Fibroblast of lung (primary cell): ENCODE measurements at regions not wholly inside any gene's neighbourhood (a gene's known extent, or its start where the extent isn't known, plus 50 kb on each side); places are given as distances from the start of the nearest gene placed in this dataset.

ENCODE experiments used
- DNase-seq, 2 donors: peaks; one replicate each; pipeline versions ENCODE4 v3.0.0 to v3.0.0-alpha.2; 2010; ENCODE audit warnings: low read depth in 2 of 2
- H2AFZ ChIP-seq: 2 replicates; pipeline ENCODE4 v1.5.1; 2012; ENCODE audit warnings: low read length, control low read depth, inconsistent platforms
- H3K27ac ChIP-seq: 2 replicates; pipeline ENCODE4 v1.5.1; 2011; ENCODE audit warnings: low read length, control low read depth; ENCODE audit not compliant: insufficient read depth
- H3K27me3 ChIP-seq: 2 replicates; pipeline ENCODE4 v1.5.1; 2011; ENCODE audit warnings: mild to moderate bottlenecking, low read length; ENCODE audit not compliant: control insufficient read depth, insufficient read depth
- H3K36me3 ChIP-seq: 2 replicates; pipeline ENCODE4 v1.5.1; 2011; ENCODE audit warnings: low read length; ENCODE audit not compliant: control insufficient read depth, insufficient read depth
- H3K4me1 ChIP-seq: 2 replicates; pipeline ENCODE4 v1.5.1; 2011; ENCODE audit warnings: low read length; ENCODE audit not compliant: control insufficient read depth, insufficient read depth; ENCODE audit errors: extremely low read depth
- H3K4me2 ChIP-seq: 2 replicates; pipeline ENCODE4 v1.5.1; 2011; ENCODE audit warnings: low read length, control low read depth; ENCODE audit not compliant: insufficient read depth; ENCODE audit errors: extremely low read depth
- H3K4me3 ChIP-seq, 4 experiments: fragments of 200-600 bp in 1 of 4; sonication (generic) in 1 of 4; replicated peaks in 1 of 4; 2 replicates each; pipeline ENCODE4 v1.5.1; 2011 to 2016; ENCODE audit warnings: low read length in 4 of 4, low read depth in 3 of 4, mild to moderate bottlenecking in 3 of 4, control low read depth in 2 of 4, inconsistent platforms in 1 of 4, mixed read lengths in 1 of 4; ENCODE audit not compliant: insufficient read depth in 1 of 4; ENCODE audit errors: control extremely low read depth in 1 of 4
- H3K79me2 ChIP-seq: 2 replicates; pipeline ENCODE4 v1.5.1; 2012; ENCODE audit warnings: mild to moderate bottlenecking, low read length, inconsistent platforms; ENCODE audit not compliant: control insufficient read depth, insufficient read depth
- H3K9ac ChIP-seq: 2 replicates; pipeline ENCODE4 v1.5.1; 2011; ENCODE audit warnings: mild to moderate bottlenecking, low read length, control low read depth; ENCODE audit not compliant: insufficient read depth
- H3K9me3 ChIP-seq: 2 replicates; pipeline ENCODE4 v1.5.1; 2012; ENCODE audit warnings: low read depth, low read length; ENCODE audit not compliant: control insufficient read depth, insufficient read depth
- H4K20me1 ChIP-seq: 2 replicates; pipeline ENCODE4 v1.5.1; 2011; ENCODE audit warnings: low read length; ENCODE audit not compliant: control insufficient read depth, insufficient read depth; ENCODE audit errors: extremely low read depth
- CTCF ChIP-seq, 2 donors: IDR thresholded peaks in 1 of 2; conservative IDR thresholded peaks in 1 of 2; 1 replicate in 1 of 2; 2 replicates in 1 of 2; pipeline ENCODE4 v1.5.1; 2011 to 2012; ENCODE audit warnings: low read length in 2 of 2, control low read depth in 1 of 2, inconsistent platforms in 1 of 2, low read depth in 1 of 2, mild to moderate bottlenecking in 1 of 2
- EZH2 ChIP-seq: IDR thresholded peaks from 2 replicates; pipeline ENCODE4 v1.5.1; 2012; ENCODE audit warnings: low read length, control low read depth, mild to moderate bottlenecking; ENCODE audit errors: missing control alignments

DNA sequence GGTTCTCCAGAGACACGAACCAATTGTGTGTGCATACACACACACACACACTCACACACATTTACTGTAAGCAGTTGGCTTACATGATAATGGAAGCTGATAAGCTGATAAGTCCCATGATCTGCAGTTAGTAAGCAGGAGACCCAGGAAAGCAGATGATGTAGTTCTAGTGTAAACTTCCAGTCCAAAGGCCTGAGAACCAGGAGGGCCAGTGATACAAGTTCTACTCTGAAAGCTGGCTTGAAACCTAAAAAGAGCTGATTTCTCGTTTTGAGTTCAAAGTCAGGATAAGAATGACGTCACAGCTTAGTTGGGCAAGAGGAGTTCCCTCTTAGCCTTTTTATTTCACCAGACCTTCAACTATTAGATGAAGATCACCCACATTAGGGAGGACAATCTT lies 558.8 kb upstream of the PIK3C3 start:
- no peaks in the 10 kb centered on the region for H3K79me2 ChIP-seq
- no peaks in the 10 kb centered on the region for H4K20me1 ChIP-seq
- H3K9ac ChIP-seq = no peak overlapping the region
- no peaks in the 10 kb centered on the region for H3K27me3 ChIP-seq
- no peak for DNase-seq
- H3K36me3 ChIP-seq = no peaks in the 10 kb centered on the region
- H3K27ac ChIP-seq = no peak overlapping the region
- H2AFZ ChIP-seq = no peak overlapping the region
- H3K4me3 ChIP-seq = no peak overlapping the region
- TF ChIP-seq CTCF (conservative IDR thresholded peaks at IDR 0.05 in 1 of 2, IDR thresholded peaks at IDR 0.05 in 1 of 2; ENCODE audit: low read depth in 1 of 2, low read length in 2 of 2) = no peak
- TF ChIP-seq EZH2 = no peak
- H3K4me2 ChIP-seq = no peak overlapping the region
- no peaks in the 10 kb centered on the region for H3K9me3 ChIP-seq
- H3K4me1 ChIP-seq = no peaks in the 10 kb centered on the region

DNA sequence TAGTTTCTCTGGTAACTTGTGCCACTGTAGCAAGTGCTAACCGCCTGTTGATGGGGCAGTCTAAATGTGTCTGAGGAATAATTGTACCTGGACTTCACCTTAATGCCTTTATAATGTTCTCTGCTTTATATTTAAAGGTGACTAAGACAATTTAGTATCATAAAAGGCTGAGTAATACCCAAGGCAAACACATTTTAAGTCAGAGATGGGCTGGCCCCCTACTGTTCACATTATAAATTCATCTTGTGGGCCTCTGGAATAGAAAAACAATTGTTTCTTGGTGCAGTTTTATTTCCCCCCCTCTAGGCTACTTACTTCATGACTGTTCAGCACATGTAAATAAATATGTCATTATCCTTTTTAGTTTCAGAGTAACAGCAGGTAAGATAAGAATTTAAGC lies 559.3 kb upstream of the PIK3C3 start:
- H2AFZ ChIP-seq = no peak overlapping the region
- H3K36me3 ChIP-seq = no peaks in the 10 kb centered on the region
- TF ChIP-seq EZH2 (no peak), CTCF (conservative IDR thresholded peaks at IDR 0.05 in 1 of 2, IDR thresholded peaks at IDR 0.05 in 1 of 2; ENCODE audit: low read depth in 1 of 2, low read length in 2 of 2) (peak in 1 of 2 donors; percentile 21)
- H3K9ac ChIP-seq = no peak overlapping the region
- no peaks in the 10 kb centered on the region for H3K27me3 ChIP-seq
- H3K27ac ChIP-seq = no peak overlapping the region
- no peaks in the 10 kb centered on the region for H3K9me3 ChIP-seq
- H3K79me2 ChIP-seq = no peaks in the 10 kb centered on the region
- H3K4me2 ChIP-seq = no peak overlapping the region
- DNase-seq = peak in 1 of 2 donors; percentile 10
- no peaks in the 10 kb centered on the region for H4K20me1 ChIP-seq
- no peaks in the 10 kb centered on the region for H3K4me1 ChIP-seq
- no peak overlapping the region for H3K4me3 ChIP-seq

GRCh38 chr18:41391616-41392595 lies 563.1 kb upstream of the PIK3C3 start:
- Histone ChIP-seq H3K4me3 (peak overlapping the region in 2 of 4 experiments; percentile 40 to 72), H3K27ac (no peak overlapping the region), H3K79me2 (no peaks in the 10 kb centered on the region), H3K27me3 (no peaks in the 10 kb centered on the region), H3K9me3 (no peaks in the 10 kb centered on the region), H3K9ac (no peak overlapping the region), H4K20me1 (no peaks in the 10 kb centered on the region), H2AFZ (no peak overlapping the region), H3K36me3 (no peaks in the 10 kb centered on the region), H3K4me1 (no peaks in the 10 kb centered on the region), H3K4me2 (no peak overlapping the region)
- peak; percentile 72 to 73 for DNase-seq
- TF ChIP-seq EZH2 (no peak), CTCF (conservative IDR thresholded peaks at IDR 0.05 in 1 of 2, IDR thresholded peaks at IDR 0.05 in 1 of 2; ENCODE audit: low read depth in 1 of 2, low read length in 2 of 2) (peak; percentile 53 to 82)
